ENCODE measurements at regions not wholly inside any gene's neighbourhood (a gene's known extent, or its start where the extent isn't known, plus 50 kb on each side); places are given as distances from the start of the nearest gene placed in this dataset.

GRCh38 chr9:91151718-91152095 is 210.0 kb downstream of the AUH start:
- TF ChIP-seq POLR2A (IDR thresholded peaks at IDR 0.05) (no peak), CTCF (IDR thresholded peaks at IDR 0.05) (no peak)
